GM18511 (cell line): ENCODE measurements at regions not wholly inside any gene's neighbourhood (a gene's known extent, or its start where the extent isn't known, plus 50 kb on each side); places are given as distances from the start of the nearest gene placed in this dataset.

Source experiments
- ATAC-seq: cut with Tn5 transposase; IDR thresholded peaks from one replicate; pipeline ENCODE4 v1.9.1; 2021; ENCODE audit warnings: mild to moderate bottlenecking, moderate library complexity; ENCODE audit not compliant: unreplicated experiment

DNA sequence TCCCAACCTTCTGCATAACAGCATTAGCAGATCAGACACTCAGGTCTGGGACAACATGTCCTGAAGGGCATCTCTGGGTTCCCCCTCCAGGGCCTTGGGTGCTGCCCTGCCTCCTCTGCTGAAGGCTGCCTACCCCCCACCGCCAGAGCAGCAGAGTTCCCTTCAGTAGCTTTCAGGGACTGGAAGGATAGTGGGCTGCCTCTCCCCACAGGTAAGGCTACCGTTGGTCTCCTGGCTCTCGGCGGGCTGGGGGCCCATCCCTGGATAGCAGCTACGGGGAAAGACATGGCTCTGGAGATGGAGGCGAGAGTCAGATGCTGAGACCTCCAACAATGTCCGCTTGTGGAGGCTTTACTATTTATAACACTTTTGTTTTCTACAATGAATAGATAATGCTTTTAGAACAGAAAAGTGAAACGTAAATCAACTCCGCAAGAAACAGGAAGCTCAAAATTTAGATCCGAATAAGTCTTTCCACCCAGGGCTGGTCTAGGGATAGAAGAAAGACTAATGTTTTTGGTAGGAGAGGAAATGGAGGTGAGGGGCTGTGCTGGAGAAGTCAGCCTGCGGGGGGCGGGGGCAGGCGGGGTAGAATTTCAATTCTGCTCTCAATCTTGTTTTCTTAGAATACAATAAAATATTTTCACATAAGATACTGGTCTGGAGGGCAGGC, 58.4 kb downstream of the ARL4C start:
- ATAC-seq, result no peak

DNA sequence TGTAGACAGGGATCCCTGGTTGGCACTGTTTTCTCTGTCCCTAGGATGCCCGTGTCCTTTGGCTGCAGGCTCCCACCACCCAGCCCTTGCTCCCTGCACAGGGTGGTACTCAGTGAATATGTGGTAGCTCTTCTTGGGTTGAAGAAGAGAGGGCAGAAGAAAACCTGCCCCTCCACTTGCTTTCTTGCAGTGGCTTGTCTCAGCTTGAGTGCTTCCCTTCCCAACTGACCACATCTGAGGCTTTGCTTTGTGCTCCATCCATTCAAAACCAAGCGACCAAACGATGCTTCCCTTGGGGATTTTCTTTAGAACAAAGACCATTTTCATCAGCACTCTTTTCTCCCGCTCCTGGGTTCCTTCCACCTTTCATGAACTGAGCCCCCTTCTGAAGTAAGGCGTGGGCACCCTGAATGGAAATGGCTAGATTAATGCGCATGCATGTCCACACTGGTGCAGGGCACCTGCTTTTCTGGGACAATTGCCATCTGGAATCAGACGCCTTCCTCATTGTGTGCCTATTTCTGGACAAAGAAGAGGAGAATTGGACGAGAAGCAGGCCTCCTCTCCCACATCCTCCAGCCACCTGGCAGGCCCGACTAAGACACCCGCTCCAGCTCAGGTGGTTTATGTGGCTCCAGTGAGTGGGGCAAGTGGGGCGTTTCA, 59.1 kb downstream of the ARL4C start:
- ATAC-seq, result no peak

DNA sequence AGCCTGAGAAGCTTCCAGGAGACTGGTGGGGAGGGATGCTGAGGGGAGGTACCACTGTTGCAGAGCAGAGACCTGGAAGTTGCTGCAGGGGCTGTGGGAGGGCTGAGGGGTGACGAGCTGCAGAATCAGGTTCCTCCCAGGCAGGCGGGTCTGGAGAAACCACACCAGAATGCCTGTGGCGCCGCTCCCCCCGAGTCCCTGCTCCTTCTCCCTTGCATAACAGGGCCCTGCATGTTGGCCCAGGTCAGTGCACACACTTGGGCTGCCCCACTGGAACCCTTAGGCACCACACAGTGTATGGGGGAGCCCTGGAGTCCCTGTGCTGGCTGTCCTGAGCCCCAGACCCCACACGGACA, 60.4 kb downstream of the ARL4C start:
- ATAC-seq, result no peak

DNA sequence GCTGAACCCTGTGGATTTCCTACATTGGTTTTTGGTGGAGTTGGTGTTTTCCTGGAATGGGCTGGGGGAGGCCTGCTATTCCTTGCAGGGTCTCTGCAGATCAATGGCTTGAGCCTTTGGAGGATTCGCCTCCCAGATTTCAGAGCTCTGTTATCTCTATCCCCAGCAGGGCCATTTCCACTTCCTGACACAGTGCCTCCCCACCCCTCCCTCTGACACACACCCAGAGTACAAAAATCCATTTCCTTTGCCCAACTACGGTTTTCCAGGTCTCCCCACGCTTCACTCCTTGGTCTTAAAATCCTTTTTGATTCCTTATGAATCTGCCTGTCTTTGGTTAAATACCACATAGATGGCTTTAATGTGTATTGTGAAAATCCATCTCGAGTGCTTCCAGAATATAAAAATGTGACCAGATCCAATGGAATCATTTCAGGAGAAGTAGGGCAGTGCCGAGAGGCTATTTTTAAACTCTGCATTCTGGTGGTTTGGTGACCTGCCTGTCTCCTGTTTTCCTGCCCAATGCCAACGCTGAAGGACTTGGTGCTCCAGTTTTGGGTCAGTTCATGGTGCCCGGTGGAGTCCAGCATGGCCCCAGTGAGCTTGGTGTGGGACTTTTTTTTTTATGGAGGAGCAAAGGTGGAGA, 60.9 kb downstream of the ARL4C start:
- ATAC-seq, result no peak

DNA sequence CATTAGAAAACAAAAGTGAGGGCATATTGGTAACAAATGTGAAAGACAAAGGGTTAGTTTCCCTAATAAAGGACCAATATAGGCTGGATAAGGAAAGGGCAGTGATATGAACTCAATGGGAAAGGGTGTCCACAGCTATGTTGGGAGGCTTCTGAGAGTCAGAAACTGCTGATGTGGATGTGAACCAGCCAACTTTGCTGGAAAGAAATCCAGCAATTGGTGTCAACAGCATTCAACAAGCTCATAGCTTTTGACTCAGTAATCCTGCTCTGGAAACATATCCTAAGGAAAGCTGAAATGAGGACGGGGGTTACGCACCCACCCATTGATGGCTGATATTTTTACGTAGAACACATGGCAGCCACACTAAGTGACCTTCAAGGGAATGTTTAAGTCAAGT, 63.7 kb downstream of the ARL4C start:
- ATAC-seq, result no peak

DNA sequence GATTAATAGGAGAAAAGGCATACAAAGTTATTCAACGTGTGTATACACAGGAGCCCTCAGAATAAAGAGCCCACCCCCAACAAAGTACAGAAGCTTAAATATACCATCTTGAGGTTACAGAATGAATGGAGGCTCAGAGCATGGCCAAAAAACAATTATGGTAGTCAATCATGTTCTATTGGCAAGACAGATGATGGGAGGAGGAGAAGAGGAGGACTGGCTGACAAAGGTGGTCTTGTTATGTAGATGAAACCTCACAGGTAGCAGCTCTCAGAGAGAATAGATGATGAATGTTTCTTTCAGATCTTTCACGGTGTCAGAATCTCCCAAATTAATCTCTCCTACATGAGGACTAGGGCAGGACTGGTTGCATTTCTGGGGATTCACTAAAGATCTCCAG, 66.0 kb downstream of the ARL4C start:
- no peak for ATAC-seq

DNA sequence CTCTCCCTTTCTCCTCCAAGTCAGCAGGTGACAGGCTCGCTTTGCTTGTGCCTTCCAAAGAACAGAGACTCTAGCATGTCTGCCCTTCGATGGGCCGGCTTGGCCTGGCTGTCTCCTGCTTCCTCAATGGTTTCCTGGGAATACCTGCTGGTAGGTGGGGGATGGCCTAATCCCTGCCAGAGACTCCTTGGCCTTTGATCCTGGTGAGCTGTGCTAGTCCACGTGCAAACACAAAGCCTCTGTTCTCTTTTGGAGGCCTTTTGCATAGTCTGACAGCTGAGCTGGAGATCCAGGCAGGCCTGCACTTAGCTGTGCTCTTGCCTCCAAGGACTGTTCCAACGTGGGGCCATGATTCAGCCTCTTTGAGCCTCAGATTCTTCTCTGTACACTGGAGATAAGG, 67.6 kb downstream of the ARL4C start:
- ATAC-seq, result no peak

DNA sequence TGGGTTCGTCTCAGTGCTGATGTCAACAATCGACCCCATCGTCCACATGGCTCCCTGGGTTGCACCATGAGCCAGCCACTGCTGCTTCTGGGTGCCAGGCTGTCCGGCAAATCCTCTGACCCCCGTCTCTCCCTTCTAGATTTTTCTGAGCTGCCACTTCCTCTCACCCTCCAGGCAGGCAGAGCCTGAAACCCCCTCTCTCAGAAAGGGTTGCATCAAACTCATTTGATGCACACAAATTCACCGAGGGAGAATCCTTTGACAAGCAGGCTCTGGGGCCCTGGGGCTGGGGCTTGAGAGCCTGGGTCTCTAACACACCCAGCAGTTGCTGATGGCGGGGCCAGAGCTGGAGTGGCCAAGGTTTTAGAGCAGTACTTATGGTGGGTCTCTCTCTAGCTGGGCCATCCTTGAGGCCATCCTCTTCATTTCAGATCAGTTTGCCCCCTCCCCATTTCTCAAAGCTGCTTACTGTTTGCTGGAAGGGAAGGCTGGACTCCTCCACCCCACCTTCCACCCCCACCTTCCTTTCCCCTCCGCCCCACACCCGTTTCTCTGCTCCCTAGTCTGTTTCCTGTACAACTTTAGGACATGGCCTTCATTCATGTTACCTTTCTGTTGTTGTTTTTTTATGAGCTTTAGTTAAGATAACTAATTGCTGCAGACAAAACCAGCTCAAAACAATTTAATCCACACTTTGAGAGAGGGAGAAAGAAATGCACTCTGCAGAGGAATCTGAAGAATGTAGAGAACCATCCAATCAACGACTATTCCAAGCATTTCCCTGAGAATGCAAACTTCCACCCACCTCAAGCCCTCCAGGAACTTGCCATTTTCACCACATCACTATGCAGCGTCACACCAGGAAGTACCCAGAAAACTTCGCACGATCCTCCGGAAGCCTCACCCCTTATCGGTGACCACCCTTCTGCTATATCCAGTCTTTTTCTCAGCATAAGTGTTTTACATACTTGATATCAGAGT, 69.5 kb downstream of the ARL4C start:
- ATAC-seq, result peak; percentile 25

DNA sequence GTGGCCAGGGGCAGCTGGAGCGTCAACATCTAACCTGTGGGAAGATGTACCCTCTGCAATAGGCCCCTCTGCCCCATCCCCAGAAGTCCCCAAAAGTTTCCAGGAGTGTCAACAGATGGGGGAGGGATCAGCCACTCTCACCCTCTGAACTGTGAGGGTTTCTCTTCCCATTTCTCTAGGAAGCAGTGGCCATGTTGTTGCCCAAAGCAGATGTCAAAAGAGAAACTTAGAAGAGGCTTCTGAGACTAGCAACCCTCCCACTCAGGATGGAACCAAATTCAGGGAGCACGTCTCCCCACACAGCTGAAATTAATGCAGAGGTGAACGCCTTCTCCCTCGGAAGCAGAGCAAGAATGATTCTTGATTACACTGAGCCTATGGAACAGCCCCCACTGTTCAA, 70.3 kb downstream of the ARL4C start:
- peak; percentile 41 for ATAC-seq

DNA sequence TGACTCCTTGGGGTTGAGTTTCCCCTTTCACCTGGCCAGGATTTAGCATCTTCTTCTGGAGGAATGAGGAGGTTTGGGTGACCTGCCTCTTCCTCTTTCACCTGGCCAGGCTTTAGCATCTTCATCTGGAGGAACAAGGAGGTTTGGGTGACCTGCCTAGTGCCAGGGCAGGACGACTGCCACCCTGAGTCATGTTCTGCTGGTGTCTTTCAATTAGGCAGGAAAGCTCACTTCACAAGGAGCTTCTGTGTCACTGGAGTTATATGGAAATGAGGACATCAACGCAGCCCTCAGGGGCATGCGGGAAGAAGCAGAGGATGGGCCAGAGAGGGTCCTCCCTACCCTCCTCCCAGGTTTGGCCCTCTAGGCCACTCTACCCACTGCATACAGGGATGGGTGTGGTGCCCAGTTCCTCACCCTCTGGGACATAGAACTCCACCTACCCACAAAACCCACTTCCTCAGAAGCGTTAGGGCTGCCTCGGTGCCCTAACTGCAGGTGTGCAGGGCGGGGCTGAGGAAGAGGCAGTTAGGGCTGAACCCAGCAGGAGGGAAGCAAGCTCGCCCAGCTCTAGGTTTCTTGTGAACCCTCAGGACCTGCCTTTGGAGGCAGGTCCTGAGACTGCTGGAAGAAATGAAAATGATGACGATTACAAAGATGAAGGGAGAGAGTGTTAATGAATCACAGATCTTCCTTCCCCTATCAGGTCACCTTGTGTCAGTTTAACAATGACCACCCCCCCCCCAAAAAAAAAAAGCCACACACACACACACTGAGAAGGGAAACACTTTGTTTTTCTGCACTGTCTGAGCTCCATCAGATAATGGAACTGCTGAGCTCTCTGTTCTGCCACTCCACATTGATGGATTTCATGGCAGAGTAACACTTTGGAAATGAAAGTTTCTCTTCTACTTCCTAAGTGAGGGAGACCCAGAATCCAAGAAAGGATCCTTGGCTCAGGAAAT, 71.0 kb downstream of the ARL4C start:
- peak; percentile 85 for ATAC-seq

DNA sequence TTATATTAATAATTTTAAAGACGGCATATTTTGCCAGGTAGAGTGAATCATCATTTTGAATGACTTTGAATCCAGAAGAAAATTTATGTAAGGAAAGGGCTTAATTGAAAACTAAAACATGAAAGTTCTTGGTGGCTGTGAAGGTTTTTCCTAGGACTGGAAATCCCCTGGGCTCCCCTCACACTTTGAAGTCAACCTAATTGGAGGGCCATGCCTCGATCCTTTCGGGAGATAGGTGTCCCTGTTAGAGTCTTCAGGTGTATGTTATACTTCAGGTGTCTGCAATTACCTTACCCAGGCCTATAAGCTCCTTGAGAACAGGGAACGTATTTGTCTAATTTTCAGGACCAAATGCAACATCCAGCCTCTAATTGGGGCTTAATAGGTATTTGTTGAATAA, 73.0 kb downstream of the ARL4C start:
- ATAC-seq, result no peak

DNA sequence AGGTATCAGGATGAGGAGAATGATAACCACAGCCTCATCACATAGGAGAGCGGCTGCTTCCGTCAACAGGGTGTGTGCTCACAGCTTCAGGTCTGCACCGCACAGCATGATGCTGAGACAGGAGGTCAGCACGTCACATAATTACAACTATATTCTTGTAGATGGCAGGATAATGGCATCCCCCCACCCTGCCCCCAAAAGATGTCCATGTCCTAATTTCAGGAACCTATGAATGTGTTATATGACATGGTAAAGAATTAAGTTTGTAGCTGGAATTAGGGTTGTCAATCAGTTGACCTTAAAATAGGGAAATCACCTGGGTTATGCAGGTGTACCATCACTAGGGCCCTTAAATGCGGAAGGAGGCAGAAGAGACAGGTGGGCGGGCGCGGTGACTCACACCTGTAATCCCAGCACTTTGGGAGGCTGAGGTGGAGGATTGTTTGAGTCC, 73.9 kb downstream of the ARL4C start:
- ATAC-seq, result no peak

DNA sequence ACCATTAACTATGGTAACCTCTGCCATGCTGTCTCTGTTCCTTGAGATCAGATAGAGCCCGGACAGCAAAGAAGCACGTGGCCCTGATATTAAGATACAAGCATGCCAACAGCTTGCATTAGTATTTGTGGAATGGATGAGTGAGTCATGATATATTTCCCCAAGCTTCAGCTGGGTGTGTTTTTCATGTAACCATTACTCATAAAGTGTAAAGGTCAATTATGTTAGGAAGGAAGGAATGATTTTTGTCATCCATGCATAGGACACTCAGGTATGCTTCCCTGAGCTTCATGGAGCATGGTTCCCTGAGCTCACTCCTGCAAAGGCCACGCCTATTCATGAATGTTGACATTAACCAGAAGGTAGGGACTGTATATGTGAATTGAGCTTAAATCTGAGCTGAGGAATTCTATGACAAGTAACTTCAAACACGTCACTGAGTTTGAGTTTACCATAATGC, 74.6 kb downstream of the ARL4C start:
- no peak for ATAC-seq

DNA sequence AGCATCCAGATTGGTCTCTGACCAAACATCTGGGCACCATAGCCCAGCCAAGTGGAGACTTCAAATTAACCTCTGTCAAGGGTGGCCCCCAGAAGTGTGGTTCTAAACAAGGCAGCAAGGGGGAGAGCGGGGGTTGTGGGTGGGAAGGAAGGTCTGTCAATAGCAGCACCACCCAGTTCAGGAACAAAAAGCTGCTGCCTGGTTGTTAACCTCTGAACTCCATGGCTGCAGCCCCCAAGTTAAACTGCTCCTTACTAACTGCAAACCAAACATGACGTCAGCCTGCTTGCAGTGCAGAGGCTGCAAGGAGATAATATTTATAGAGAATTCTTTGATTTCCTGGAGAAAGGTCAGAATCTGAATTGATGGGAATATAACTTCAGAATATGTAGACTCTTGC, 76.5 kb downstream of the ARL4C start:
- no peak for ATAC-seq

DNA sequence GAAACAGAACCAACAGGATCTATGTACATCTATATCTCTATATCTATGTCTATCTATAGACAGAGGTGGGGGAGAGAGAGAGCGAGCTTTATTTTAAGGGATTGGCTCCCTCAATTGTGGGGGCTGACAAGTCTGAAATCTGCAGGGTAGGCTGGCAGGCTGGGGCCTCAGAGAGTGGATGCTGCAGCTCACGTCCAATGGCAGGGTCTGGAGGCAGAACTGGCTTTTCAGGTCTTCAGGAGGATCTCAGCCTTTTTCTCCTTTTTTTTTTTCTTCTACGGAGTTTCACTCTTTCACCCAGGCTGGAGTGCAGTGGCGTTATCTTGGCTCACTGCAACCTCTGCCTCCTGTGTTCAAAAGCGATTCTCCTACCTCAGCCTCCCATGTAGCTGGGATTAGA, 77.2 kb downstream of the ARL4C start:
- no peak for ATAC-seq

DNA sequence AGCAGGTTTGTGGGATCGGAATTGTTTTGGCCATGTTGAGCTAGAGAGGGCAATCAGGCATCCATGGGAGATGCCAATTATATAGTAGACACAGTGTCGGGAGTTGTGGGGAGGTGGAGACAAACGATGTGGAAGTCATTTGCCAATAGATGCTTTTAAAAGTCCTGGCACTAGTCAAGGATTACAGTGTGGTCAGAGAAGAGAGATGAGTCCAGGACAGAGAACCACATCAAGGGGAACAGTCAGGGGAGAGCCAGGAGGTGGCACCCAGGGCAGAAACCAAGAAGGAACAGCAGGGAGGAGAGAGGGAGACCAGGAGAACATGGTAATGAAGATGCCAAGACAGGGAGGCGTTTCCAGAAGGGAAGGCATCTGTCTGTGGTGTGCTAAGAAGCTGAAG, 81.2 kb downstream of the ARL4C start:
- no peak for ATAC-seq

DNA sequence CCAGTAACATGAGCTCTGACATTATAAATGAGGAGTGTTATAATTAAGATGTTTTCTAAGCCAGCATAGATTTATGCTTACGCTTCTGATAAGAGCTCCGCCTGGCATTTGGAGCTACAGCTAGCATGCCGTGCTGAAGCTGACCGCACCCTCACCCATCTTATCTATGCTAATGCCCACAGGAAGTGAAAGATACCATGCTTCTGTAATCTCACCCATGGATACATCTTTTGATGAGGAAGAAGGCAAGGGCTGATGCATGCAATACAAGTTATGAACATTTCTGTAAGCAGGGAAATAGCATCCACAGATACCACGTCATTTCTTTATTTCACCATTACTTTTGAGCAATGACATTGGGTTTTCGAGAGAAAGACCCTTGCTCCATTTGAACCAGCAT, 82.3 kb downstream of the ARL4C start:
- ATAC-seq, result no peak

DNA sequence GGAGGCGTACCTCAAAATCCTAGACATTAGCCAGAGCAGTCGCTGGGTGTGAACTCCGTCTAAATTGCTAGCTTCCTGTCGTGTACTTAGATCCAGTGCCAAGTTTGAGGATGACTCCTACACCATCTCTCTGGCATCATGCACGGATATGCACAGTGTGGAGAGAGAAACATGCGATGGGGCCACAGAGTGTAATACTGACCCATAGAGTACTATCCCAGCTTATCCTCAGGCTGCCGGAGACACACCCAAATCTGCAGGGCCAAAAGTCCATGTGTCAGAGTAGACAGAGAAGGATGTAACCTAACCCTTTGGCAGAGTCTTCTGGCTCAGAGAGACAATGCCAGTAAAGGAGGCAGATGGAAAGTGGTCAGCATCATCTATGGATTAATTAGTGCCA, 84.2 kb downstream of the ARL4C start:
- no peak for ATAC-seq

DNA sequence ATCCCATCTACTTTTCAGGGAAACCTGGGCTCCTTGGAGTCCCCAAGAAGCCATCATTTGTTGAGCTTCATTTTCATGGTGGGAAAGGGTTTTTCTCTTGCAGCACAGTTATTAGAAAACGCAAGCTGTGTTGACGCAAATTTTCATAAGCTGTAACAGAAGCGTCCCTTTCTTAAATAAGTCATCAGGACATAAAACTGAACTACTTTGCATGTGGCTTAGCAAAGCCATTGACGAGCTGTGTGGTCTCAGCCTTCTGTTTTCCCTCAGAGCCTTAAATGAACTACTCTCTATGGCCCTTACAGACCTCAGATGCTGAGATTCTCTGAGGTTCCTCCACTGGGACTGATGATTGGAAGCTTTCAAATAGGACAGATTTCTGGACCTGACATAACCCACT, 85.1 kb downstream of the ARL4C start:
- ATAC-seq, result peak; percentile 88

DNA sequence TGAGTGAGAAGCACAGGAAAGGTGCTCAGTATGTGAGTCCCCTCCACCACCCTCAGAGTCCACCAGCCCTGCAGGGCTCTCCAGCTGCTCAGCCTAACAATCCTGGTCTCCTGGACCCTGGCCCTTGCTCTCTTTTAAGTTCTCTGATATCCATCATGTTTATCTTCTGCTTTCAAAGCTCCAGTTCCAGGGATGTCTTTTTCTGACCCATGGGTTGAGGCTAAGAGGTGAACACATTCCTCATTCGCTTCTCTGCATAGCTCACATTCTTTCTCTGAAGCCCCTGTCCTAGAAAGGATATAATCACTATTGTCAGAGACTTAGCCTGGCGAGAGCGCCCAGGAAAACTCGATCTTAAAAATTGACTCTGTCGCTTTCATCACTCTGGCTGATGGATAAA, 86.4 kb downstream of the ARL4C start:
- no peak for ATAC-seq
